Suprapubic skin (tissue), 3 donors: ENCODE measurements at regions not wholly inside any gene's neighbourhood (a gene's known extent, or its start where the extent isn't known, plus 50 kb on each side); places are given as distances from the start of the nearest gene placed in this dataset.

Source experiments
- CTCF ChIP-seq, 2 donors: fragments of 200-600 bp in 1 of 2; fragments of 450-650 bp in 1 of 2; sonication (generic) in 1 of 2; IDR thresholded peaks; one replicate each; pipeline ENCODE4 v1.5.1; 2016 to 2019; ENCODE audit warnings: antibody characterized with exemption in 2 of 2, mild to moderate bottlenecking in 1 of 2, moderate library complexity in 1 of 2
- EP300 ChIP-seq: sonication (generic); formaldehyde crosslinking; IDR thresholded peaks from one replicate; pipeline ENCODE4 v1.6.1; 2017; ENCODE audit warnings: antibody characterized with exemption

- TF ChIP-seq CTCF (IDR thresholded peaks at IDR 0.05) = no peak
- no peak for TF ChIP-seq EP300
Observed at GRCh38 chr2:67466734-67467133, 69.6 kb downstream of the ETAA1 start.
